HEK293 (cell line): ENCODE measurements at regions not wholly inside any gene's neighbourhood (a gene's known extent, or its start where the extent isn't known, plus 50 kb on each side); places are given as distances from the start of the nearest gene placed in this dataset.

ENCODE experiments used
- CTCF ChIA-PET: fragments of 350-600 bp; formaldehyde crosslinking; extraction: SDS; loops from one replicate; lab custom pipeline; 2021; ENCODE audit warnings: antibody characterized with exemption; lab: Yijun Ruan, JAX
- POLR2A ChIA-PET: fragments of 300-600 bp; formaldehyde crosslinking; extraction: SDS; loops from one replicate; lab custom pipeline; 2020; ENCODE audit warnings: antibody characterized with exemption, inconsistent platforms; lab: Yijun Ruan, JAX
- H3K27ac ChIP-seq: fragments of 200-500 bp; sonication (Bioruptor generic); 2 replicates; pipeline ENCODE4 v1.5.1; 2014; ENCODE audit warnings: low read depth, low read length, control low read depth, inconsistent platforms; ENCODE audit errors: extremely low read depth
- H3K36me3 ChIP-seq, 2 experiments: fragments of 200-500 bp in 1 of 2; sonication (Bioruptor generic) in 1 of 2; 1 replicate in 1 of 2; 2 replicates in 1 of 2; pipeline ENCODE4 v1.5.1; 2014 to 2017; ENCODE audit warnings: inconsistent platforms in 2 of 2, low read length in 2 of 2; ENCODE audit not compliant: control insufficient read depth in 2 of 2, insufficient read depth in 1 of 2
- H3K4me1 ChIP-seq: fragments of 200-500 bp; sonication (Bioruptor generic); 2 replicates; pipeline ENCODE4 v1.5.1; 2014; ENCODE audit warnings: mild to moderate bottlenecking, low read length, inconsistent platforms; ENCODE audit not compliant: control insufficient read depth, insufficient read depth
- H3K4me3 ChIP-seq: 2 replicates; pipeline ENCODE4 v1.5.1; 2011; ENCODE audit warnings: low read depth, mild to moderate bottlenecking, control low read depth, low read length, moderate library complexity
- H3K9me3 ChIP-seq: fragments of 200-500 bp; sonication (Bioruptor generic); 2 replicates; pipeline ENCODE4 v1.5.1; 2014; ENCODE audit warnings: low read depth, low read length, inconsistent platforms; ENCODE audit not compliant: control insufficient read depth, insufficient read depth
- IKZF3 ChIP-seq: fragments of 450-650 bp; IDR thresholded peaks from 2 replicates; pipeline ENCODE4 v1.5.0; 2018; ENCODE audit warnings: missing biosample characterization, mild to moderate bottlenecking, missing genetic modification characterization, moderate library complexity
- INSM2 ChIP-seq: fragments of 450-650 bp; formaldehyde crosslinking; IDR thresholded peaks from 2 replicates; pipeline ENCODE4 v1.5.1; 2016; ENCODE audit warnings: missing biosample characterization, missing genetic modification characterization
- SCRT1 ChIP-seq: fragments of 450-650 bp; formaldehyde crosslinking; IDR thresholded peaks from 2 replicates; pipeline ENCODE4 v1.5.1; 2016; ENCODE audit warnings: missing biosample characterization, missing genetic modification characterization, borderline replicate concordance
- ZNF132 ChIP-seq: fragments of 450-650 bp; formaldehyde crosslinking; IDR thresholded peaks from 2 replicates; pipeline ENCODE4 v1.5.1; 2017; ENCODE audit warnings: missing biosample characterization, missing genetic modification characterization, borderline replicate concordance
- ZNF2 ChIP-seq: fragments of 450-650 bp; formaldehyde crosslinking; IDR thresholded peaks from 2 replicates; pipeline ENCODE4 v1.5.1; 2016; ENCODE audit warnings: missing biosample characterization, missing genetic modification characterization
- ZNF26 ChIP-seq: fragments of 450-650 bp; formaldehyde crosslinking; IDR thresholded peaks from 2 replicates; pipeline ENCODE4 v1.5.1; 2016; ENCODE audit warnings: missing biosample characterization, missing genetic modification characterization
- ZNF433 ChIP-seq: fragments of 450-650 bp; formaldehyde crosslinking; IDR thresholded peaks from 2 replicates; pipeline ENCODE4 v1.5.1; 2016; ENCODE audit warnings: missing biosample characterization, missing genetic modification characterization, low read depth
- ZNF560 ChIP-seq: fragments of 450-650 bp; formaldehyde crosslinking; IDR thresholded peaks from 2 replicates; pipeline ENCODE4 v1.5.1; 2017; ENCODE audit warnings: missing biosample characterization, missing genetic modification characterization, borderline replicate concordance
- ZNF610 ChIP-seq: fragments of 450-650 bp; formaldehyde crosslinking; IDR thresholded peaks from 2 replicates; pipeline ENCODE4 v1.5.1; 2016; ENCODE audit warnings: missing biosample characterization, missing genetic modification characterization, borderline replicate concordance
- ZNF645 ChIP-seq: fragments of 450-650 bp; formaldehyde crosslinking; IDR thresholded peaks from 2 replicates; pipeline ENCODE4; 2016; ENCODE audit warnings: missing biosample characterization, missing genetic modification characterization
- TF ChIP-seq, protein P1 (sequence below): fragments of 450-650 bp; formaldehyde crosslinking; IDR thresholded peaks from 2 replicates; pipeline ENCODE4 v1.5.1; 2017; ENCODE audit warnings: missing biosample characterization, missing genetic modification characterization
- TF ChIP-seq, protein P2 (sequence below): fragments of 450-650 bp; formaldehyde crosslinking; IDR thresholded peaks from 2 replicates; pipeline ENCODE4 v1.5.1; 2016; ENCODE audit warnings: missing biosample characterization, missing genetic modification characterization, low read depth
- TF ChIP-seq, protein P3 (sequence below): fragments of 450-650 bp; formaldehyde crosslinking; IDR thresholded peaks from 2 replicates; pipeline ENCODE4 v1.5.1; 2016; ENCODE audit warnings: missing biosample characterization, missing genetic modification characterization
- TF ChIP-seq, protein P4 (sequence below): fragments of 450-650 bp; formaldehyde crosslinking; conservative IDR thresholded peaks from 2 replicates; pipeline ENCODE4 v1.5.1; 2016; ENCODE audit warnings: low read depth, missing biosample characterization, missing genetic modification characterization
- TF ChIP-seq, protein P5 (sequence below): fragments of 450-650 bp; formaldehyde crosslinking; IDR thresholded peaks from 2 replicates; pipeline ENCODE4 v1.5.1; 2016; ENCODE audit warnings: missing biosample characterization, missing genetic modification characterization

- TF ChIP-seq, protein P1, sequence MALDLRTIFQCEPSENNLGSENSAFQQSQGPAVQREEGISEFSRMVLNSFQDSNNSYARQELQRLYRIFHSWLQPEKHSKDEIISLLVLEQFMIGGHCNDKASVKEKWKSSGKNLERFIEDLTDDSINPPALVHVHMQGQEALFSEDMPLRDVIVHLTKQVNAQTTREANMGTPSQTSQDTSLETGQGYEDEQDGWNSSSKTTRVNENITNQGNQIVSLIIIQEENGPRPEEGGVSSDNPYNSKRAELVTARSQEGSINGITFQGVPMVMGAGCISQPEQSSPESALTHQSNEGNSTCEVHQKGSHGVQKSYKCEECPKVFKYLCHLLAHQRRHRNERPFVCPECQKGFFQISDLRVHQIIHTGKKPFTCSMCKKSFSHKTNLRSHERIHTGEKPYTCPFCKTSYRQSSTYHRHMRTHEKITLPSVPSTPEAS, result no peak
- TF ChIP-seq ZNF433 (tag by site-specific recombination) (no peak), IKZF3 (tag by site-specific recombination) (no peak), ZNF645 (tag by site-specific recombination) (no peak), ZNF26 (tag by site-specific recombination) (no peak), ZNF2 (no peak), SCRT1 (tag by site-specific recombination) (no peak), ZNF132 (tag by site-specific recombination) (no peak), INSM2 (tag by site-specific recombination) (no peak), ZNF610 (tag by site-specific recombination) (no peak)
- TF ChIP-seq, protein P2, sequence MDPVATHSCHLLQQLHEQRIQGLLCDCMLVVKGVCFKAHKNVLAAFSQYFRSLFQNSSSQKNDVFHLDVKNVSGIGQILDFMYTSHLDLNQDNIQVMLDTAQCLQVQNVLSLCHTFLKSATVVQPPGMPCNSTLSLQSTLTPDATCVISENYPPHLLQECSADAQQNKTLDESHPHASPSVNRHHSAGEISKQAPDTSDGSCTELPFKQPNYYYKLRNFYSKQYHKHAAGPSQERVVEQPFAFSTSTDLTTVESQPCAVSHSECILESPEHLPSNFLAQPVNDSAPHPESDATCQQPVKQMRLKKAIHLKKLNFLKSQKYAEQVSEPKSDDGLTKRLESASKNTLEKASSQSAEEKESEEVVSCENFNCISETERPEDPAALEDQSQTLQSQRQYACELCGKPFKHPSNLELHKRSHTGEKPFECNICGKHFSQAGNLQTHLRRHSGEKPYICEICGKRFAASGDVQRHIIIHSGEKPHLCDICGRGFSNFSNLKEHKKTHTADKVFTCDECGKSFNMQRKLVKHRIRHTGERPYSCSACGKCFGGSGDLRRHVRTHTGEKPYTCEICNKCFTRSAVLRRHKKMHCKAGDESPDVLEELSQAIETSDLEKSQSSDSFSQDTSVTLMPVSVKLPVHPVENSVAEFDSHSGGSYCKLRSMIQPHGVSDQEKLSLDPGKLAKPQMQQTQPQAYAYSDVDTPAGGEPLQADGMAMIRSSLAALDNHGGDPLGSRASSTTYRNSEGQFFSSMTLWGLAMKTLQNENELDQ (tag by site-specific recombination), result no peak
- TF ChIP-seq, protein P3, sequence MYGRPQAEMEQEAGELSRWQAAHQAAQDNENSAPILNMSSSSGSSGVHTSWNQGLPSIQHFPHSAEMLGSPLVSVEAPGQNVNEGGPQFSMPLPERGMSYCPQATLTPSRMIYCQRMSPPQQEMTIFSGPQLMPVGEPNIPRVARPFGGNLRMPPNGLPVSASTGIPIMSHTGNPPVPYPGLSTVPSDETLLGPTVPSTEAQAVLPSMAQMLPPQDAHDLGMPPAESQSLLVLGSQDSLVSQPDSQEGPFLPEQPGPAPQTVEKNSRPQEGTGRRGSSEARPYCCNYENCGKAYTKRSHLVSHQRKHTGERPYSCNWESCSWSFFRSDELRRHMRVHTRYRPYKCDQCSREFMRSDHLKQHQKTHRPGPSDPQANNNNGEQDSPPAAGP (tag by site-specific recombination), result no peak
- TF ChIP-seq, all 188 proteins: peak for 0
Observed at GRCh38 chr4:143016171-143016570, 168.5 kb upstream of the USP38 start (continued).

DNA sequence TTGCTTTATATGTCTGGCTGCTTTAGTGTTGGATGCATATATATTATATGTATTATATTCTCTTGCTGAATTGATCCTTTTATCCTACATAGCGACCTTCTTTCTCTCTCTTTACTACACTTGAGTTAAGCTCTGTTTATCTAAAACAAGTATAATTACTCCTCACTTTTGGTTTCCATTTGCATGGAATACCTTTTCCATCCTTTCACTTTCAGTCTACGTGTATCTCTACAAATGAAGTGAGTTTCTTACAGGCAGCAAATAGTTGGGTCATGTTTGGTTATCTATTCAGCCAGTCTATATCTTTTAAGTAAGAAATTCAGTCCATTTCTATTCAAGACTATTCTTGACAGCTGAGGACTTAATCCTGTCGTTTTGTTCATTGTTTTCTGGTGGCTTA lies 167.5 kb upstream of the USP38 start:
- H3K4me3 ChIP-seq, result no peak overlapping the region
- H3K9me3 ChIP-seq, result no peaks in the 10 kb centered on the region
- CTCF ChIA-PET, result interaction anchor here (0.6 kb wide), 2 partner anchors 455 to 465 kb away, joined by 3 to 4 read pairs; no protein-coding TSS in a partner anchor
- H3K27ac ChIP-seq, result no peak overlapping the region
- no peaks in the 10 kb centered on the region for H3K4me1 ChIP-seq
- POLR2A ChIA-PET, result no interaction called here
- no peaks in the 10 kb centered on the region for H3K36me3 ChIP-seq
- no peak for TF ChIP-seq ZNF560 (tag by site-specific recombination)
- TF ChIP-seq, protein P4, sequence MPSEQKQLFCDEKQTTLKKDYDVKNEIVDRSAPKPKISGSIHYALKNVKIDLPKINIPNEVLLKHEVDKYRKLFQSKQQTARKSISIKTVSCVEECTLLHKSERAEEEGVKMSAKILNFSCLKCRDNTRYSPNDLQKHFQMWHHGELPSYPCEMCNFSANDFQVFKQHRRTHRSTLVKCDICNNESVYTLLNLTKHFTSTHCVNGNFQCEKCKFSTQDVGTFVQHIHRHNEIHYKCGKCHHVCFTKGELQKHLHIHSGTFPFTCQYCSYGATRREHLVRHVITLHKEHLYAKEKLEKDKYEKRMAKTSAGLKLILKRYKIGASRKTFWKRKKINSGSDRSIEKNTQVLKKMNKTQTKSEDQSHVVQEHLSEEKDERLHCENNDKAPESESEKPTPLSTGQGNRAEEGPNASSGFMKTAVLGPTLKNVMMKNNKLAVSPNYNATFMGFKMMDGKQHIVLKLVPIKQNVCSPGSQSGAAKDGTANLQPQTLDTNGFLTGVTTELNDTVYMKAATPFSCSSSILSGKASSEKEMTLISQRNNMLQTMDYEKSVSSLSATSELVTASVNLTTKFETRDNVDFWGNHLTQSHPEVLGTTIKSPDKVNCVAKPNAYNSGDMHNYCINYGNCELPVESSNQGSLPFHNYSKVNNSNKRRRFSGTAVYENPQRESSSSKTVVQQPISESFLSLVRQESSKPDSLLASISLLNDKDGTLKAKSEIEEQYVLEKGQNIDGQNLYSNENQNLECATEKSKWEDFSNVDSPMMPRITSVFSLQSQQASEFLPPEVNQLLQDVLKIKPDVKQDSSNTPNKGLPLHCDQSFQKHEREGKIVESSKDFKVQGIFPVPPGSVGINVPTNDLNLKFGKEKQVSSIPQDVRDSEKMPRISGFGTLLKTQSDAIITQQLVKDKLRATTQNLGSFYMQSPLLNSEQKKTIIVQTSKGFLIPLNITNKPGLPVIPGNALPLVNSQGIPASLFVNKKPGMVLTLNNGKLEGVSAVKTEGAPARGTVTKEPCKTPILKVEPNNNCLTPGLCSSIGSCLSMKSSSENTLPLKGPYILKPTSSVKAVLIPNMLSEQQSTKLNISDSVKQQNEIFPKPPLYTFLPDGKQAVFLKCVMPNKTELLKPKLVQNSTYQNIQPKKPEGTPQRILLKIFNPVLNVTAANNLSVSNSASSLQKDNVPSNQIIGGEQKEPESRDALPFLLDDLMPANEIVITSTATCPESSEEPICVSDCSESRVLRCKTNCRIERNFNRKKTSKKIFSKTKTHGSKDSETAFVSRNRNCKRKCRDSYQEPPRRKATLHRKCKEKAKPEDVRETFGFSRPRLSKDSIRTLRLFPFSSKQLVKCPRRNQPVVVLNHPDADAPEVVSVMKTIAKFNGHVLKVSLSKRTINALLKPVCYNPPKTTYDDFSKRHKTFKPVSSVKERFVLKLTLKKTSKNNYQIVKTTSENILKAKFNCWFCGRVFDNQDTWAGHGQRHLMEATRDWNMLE (tag by site-specific recombination), result no peak
- TF ChIP-seq, protein P5, sequence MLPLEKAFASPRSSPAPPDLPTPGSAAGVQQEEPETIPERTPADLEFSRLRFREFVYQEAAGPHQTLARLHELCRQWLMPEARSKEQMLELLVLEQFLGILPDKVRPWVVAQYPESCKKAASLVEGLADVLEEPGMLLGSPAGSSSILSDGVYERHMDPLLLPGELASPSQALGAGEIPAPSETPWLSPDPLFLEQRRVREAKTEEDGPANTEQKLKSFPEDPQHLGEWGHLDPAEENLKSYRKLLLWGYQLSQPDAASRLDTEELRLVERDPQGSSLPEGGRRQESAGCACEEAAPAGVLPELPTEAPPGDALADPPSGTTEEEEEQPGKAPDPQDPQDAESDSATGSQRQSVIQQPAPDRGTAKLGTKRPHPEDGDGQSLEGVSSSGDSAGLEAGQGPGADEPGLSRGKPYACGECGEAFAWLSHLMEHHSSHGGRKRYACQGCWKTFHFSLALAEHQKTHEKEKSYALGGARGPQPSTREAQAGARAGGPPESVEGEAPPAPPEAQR, result no peak
